HCT116 (cell line): ENCODE measurements at regions not wholly inside any gene's neighbourhood (a gene's known extent, or its start where the extent isn't known, plus 50 kb on each side); places are given as distances from the start of the nearest gene placed in this dataset.

Source experiments
- ATAC-seq: fragments of 200-7000 bp; cut with Tn5 transposase; 2 replicates; pipeline ENCODE4 v1.9.1; 2020; ENCODE audit warnings: mild to moderate bottlenecking, moderate library complexity
- BruUV-seq: library from RNA; stranded (reverse); fragments of 400-500 nt; replicated peaks from 2 replicates; lab custom pipeline; 2021; lab: Mats Ljungman, UMichigan
- CTCF ChIA-PET: fragments of 300-600 bp; sonication (Branson Sonifier 250); formaldehyde crosslinking; loops from one replicate; lab custom pipeline; 2021; ENCODE audit warnings: antibody characterized with exemption; lab: Charles Lee
- POLR2A ChIA-PET: fragments of 300-600, 350-600 bp; sonication (Branson Sonifier 250); formaldehyde crosslinking; loops from one replicate; lab custom pipeline; 2021; ENCODE audit warnings: antibody characterized with exemption; lab: Charles Lee
- RAD21 ChIA-PET, 2 experiments: fragments of 300-600 bp; sonication (Branson Sonifier 250); formaldehyde crosslinking; loops; one replicate each; lab custom pipeline; 2023; ENCODE audit warnings: low total read pairs in 2 of 2; ENCODE audit not compliant: uncharacterized antibody in 2 of 2, unreplicated experiment in 2 of 2, low non-redundant PET in 1 of 2; lab: Charles Lee
- DNase-seq: peaks from one replicate; pipeline ENCODE4 v3.0.0-alpha.2; 2010; ENCODE audit warnings: low read depth, low spot score
- H2AFZ ChIP-seq: fragments of 200-600 bp; shearing (Covaris generic), sonication (generic); 2 replicates; pipeline ENCODE4 v1.6.1; 2017; ENCODE audit warnings: low read depth, mixed run types, mixed read lengths, antibody characterized with exemption, low read length; ENCODE audit not compliant: poor library complexity, severe bottlenecking
- H3K27ac ChIP-seq: 2 replicates; pipeline ENCODE4 v1.5.1; 2012; ENCODE audit warnings: low read depth, low read length
- H3K27me3 ChIP-seq: fragments of 200-600 bp; sonication (generic); 2 replicates; pipeline ENCODE4 v1.6.1; 2016; ENCODE audit warnings: mixed run types, low read length, mixed read lengths; ENCODE audit not compliant: insufficient read depth
- H3K36me3 ChIP-seq, 2 experiments: fragments of 200-500 bp in 1 of 2; fragments of 200-600 bp in 1 of 2; sonication (Bioruptor generic) in 1 of 2; sonication (generic) in 1 of 2; 2 replicates each; pipeline versions ENCODE4 v1.5.1 to v1.6.1; 2014 to 2016; ENCODE audit warnings: low read length in 2 of 2, inconsistent platforms in 1 of 2, mixed read lengths in 1 of 2, mixed run types in 1 of 2; ENCODE audit not compliant: insufficient read depth in 2 of 2, control insufficient read depth in 1 of 2
- H3K4me1 ChIP-seq, 2 experiments: fragments of 200-600 bp in 1 of 2; sonication (generic) in 1 of 2; 2 replicates each; pipeline versions ENCODE4 v1.5.1 to v1.6.1; 2012 to 2017; ENCODE audit warnings: low read length in 2 of 2, inconsistent platforms in 1 of 2, mild to moderate bottlenecking in 1 of 2, mixed read lengths in 1 of 2, mixed run types in 1 of 2, moderate library complexity in 1 of 2; ENCODE audit not compliant: insufficient read depth in 2 of 2, control insufficient read depth in 1 of 2
- H3K4me2 ChIP-seq: fragments of 200-600 bp; sonication (generic); 2 replicates; pipeline ENCODE4 v1.6.1; 2017; ENCODE audit warnings: mixed run types, low read length, mixed read lengths
- H3K4me3 ChIP-seq, 2 experiments: fragments of 200-600 bp in 1 of 2; sonication (generic) in 1 of 2; replicated peaks in 1 of 2; 2 replicates each; pipeline ENCODE4 v1.5.1; 2011 to 2016; ENCODE audit warnings: low read length in 2 of 2, control low read depth in 1 of 2, low read depth in 1 of 2, mild to moderate bottlenecking in 1 of 2, mixed read lengths in 1 of 2, mixed run types in 1 of 2
- H3K79me2 ChIP-seq: fragments of 200-600 bp; sonication (generic); 2 replicates; pipeline ENCODE4 v1.6.1; 2017; ENCODE audit warnings: mild to moderate bottlenecking, mixed run types, low read length, moderate library complexity, mixed read lengths; ENCODE audit not compliant: insufficient read depth
- H3K9ac ChIP-seq: fragments of 200-600 bp; sonication (generic); 2 replicates; pipeline ENCODE4 v1.6.1; 2016; ENCODE audit warnings: low read length, mixed read lengths
- H3K9me2 ChIP-seq: fragments of 200-600 bp; sonication (generic), shearing (Covaris generic); 2 replicates; pipeline ENCODE4 v1.6.1; 2017; ENCODE audit warnings: mixed run types, mild to moderate bottlenecking, moderate library complexity; ENCODE audit not compliant: insufficient read depth
- H3K9me3 ChIP-seq, 2 experiments: fragments of 200-500 bp in 1 of 2; fragments of 200-600 bp in 1 of 2; sonication (Bioruptor generic) in 1 of 2; sonication (generic) in 1 of 2; 2 replicates each; pipeline ENCODE4 v1.6.1; 2014 to 2017; ENCODE audit warnings: low read length in 2 of 2, mixed read lengths in 2 of 2, inconsistent platforms in 1 of 2, low read depth in 1 of 2, mild to moderate bottlenecking in 1 of 2, mixed run types in 1 of 2, moderate library complexity in 1 of 2; ENCODE audit not compliant: control insufficient read depth in 1 of 2, insufficient read depth in 1 of 2
- H4K20me1 ChIP-seq: fragments of 200-600 bp; sonication (generic), shearing (Covaris generic); 2 replicates; pipeline ENCODE4 v1.6.1; 2017; ENCODE audit warnings: mixed run types, mild to moderate bottlenecking, moderate library complexity; ENCODE audit not compliant: insufficient read depth
- EGR1 ChIP-seq: IDR thresholded peaks from 2 replicates; pipeline ENCODE4 v1.6.1; 2012; ENCODE audit warnings: low read depth
- EZH2phosphoT487 ChIP-seq: fragments of 200-600 bp; IDR thresholded peaks from 2 replicates; pipeline ENCODE4 v1.6.1; 2018; ENCODE audit warnings: antibody characterized with exemption, borderline replicate concordance
- FOSL1 ChIP-seq: IDR thresholded peaks from 2 replicates; pipeline ENCODE4 v1.6.1; 2012; ENCODE audit warnings: low read depth
- POLR2AphosphoS5 ChIP-seq: IDR thresholded peaks from 2 replicates; pipeline ENCODE4 v1.6.1; 2011; ENCODE audit warnings: mild to moderate bottlenecking, low read depth, low read length, moderate library complexity
- ZFX ChIP-seq: fragments of 450-650 bp; IDR thresholded peaks from 2 replicates; pipeline ENCODE4 v1.6.1; 2017
- intact Hi-C: fragments of 100-400 bp; cut with micrococcal nuclease; formaldehyde crosslinking; loops from 2 replicates; pipeline ENCODE4 v1.10.0; 2022
- TF ChIP-seq, protein P1 (sequence below): IDR thresholded peaks from 2 replicates; pipeline ENCODE4 v1.6.1; 2012
- TF ChIP-seq, protein P2 (sequence below), 3 experiments: fragments of 200-600 bp in 1 of 3; sonication (generic) in 1 of 3; IDR thresholded peaks in 2 of 3; conservative IDR thresholded peaks in 1 of 3; 2 replicates each; pipeline ENCODE4 v1.5.1; 2012 to 2017; ENCODE audit warnings: low read depth in 2 of 3, low read length in 2 of 3, antibody characterized with exemption in 1 of 3, borderline replicate concordance in 1 of 3, control low read depth in 1 of 3, mild to moderate bottlenecking in 1 of 3, mixed read lengths in 1 of 3, mixed run types in 1 of 3, moderate library complexity in 1 of 3; ENCODE audit not compliant: insufficient read depth in 1 of 3
- TF ChIP-seq, protein P3 (sequence below): IDR thresholded peaks from 2 replicates; pipeline ENCODE4 v1.6.1; 2012; ENCODE audit warnings: low read depth
- TF ChIP-seq, protein P4 (sequence below): IDR thresholded peaks from 2 replicates; pipeline ENCODE4 v1.6.1; 2012

DNA sequence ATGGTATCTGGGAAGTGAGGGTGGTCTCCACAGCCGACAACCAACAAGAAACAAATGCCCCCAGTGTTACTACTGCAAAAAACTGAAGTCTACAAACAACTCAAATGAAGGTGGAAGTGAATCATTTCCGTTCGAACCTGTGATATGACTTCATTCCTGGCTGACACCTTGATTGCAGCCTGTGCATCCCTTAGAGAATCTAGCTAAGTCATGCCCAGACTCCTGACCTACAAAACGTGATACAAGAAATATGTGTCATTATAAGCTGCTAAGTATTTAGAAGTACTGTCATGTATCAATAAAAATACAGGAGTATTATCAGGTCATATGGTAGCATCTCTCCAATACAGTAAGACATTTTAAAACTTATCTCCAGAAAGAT lies 959.7 kb upstream of the LCORL start:
- DNase-seq, result no peak
- no peak overlapping the region for H3K9ac ChIP-seq
- no peaks in the 10 kb centered on the region; the same call in 1 of the 2 replicates for H4K20me1 ChIP-seq
- no TSS peak for BruUV-seq
- intact Hi-C loops, result no loop called here
- CTCF ChIA-PET, result no interaction called here
- H3K79me2 ChIP-seq, result no peaks in the 10 kb centered on the region
- H3K4me3 ChIP-seq, result no peak overlapping the region
- no peaks in the 10 kb centered on the region for H3K4me1 ChIP-seq
- H3K27me3 ChIP-seq, result no peaks in the 10 kb centered on the region
- TF ChIP-seq, protein P1, sequence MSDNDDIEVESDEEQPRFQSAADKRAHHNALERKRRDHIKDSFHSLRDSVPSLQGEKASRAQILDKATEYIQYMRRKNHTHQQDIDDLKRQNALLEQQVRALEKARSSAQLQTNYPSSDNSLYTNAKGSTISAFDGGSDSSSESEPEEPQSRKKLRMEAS, result no peak
- TF ChIP-seq EZH2phosphoT487, result no peak
- TF ChIP-seq EGR1, result no peak
- TF ChIP-seq POLR2AphosphoS5, result no peak
- TF ChIP-seq, protein P2, sequence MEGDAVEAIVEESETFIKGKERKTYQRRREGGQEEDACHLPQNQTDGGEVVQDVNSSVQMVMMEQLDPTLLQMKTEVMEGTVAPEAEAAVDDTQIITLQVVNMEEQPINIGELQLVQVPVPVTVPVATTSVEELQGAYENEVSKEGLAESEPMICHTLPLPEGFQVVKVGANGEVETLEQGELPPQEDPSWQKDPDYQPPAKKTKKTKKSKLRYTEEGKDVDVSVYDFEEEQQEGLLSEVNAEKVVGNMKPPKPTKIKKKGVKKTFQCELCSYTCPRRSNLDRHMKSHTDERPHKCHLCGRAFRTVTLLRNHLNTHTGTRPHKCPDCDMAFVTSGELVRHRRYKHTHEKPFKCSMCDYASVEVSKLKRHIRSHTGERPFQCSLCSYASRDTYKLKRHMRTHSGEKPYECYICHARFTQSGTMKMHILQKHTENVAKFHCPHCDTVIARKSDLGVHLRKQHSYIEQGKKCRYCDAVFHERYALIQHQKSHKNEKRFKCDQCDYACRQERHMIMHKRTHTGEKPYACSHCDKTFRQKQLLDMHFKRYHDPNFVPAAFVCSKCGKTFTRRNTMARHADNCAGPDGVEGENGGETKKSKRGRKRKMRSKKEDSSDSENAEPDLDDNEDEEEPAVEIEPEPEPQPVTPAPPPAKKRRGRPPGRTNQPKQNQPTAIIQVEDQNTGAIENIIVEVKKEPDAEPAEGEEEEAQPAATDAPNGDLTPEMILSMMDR (IDR thresholded peaks at IDR 0.05 in 2 of 3, conservative IDR thresholded peaks at IDR 0.05 in 1 of 3; ENCODE audit: borderline replicate concordance in 1 of 3, insufficient read depth in 1 of 3, low read depth in 2 of 3, low read length in 2 of 3), result no peak
- no peak for TF ChIP-seq FOSL1
- TF ChIP-seq, protein P3, sequence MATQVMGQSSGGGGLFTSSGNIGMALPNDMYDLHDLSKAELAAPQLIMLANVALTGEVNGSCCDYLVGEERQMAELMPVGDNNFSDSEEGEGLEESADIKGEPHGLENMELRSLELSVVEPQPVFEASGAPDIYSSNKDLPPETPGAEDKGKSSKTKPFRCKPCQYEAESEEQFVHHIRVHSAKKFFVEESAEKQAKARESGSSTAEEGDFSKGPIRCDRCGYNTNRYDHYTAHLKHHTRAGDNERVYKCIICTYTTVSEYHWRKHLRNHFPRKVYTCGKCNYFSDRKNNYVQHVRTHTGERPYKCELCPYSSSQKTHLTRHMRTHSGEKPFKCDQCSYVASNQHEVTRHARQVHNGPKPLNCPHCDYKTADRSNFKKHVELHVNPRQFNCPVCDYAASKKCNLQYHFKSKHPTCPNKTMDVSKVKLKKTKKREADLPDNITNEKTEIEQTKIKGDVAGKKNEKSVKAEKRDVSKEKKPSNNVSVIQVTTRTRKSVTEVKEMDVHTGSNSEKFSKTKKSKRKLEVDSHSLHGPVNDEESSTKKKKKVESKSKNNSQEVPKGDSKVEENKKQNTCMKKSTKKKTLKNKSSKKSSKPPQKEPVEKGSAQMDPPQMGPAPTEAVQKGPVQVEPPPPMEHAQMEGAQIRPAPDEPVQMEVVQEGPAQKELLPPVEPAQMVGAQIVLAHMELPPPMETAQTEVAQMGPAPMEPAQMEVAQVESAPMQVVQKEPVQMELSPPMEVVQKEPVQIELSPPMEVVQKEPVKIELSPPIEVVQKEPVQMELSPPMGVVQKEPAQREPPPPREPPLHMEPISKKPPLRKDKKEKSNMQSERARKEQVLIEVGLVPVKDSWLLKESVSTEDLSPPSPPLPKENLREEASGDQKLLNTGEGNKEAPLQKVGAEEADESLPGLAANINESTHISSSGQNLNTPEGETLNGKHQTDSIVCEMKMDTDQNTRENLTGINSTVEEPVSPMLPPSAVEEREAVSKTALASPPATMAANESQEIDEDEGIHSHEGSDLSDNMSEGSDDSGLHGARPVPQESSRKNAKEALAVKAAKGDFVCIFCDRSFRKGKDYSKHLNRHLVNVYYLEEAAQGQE, result no peak
- no peak for TF ChIP-seq ZFX
- TF ChIP-seq, protein P4, sequence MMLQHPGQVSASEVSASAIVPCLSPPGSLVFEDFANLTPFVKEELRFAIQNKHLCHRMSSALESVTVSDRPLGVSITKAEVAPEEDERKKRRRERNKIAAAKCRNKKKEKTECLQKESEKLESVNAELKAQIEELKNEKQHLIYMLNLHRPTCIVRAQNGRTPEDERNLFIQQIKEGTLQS, result no peak
- H3K9me3 ChIP-seq, result no peaks in the 10 kb centered on the region
- no peaks in the 10 kb centered on the region for H3K36me3 ChIP-seq
- H3K4me2 ChIP-seq, result no peak overlapping the region
- H2AFZ ChIP-seq, result no peak overlapping the region
- RAD21 ChIA-PET, result no interaction called here
- no peaks in the 10 kb centered on the region; the same call in 1 of the 2 replicates for H3K9me2 ChIP-seq
- ATAC-seq, result no peak
- POLR2A ChIA-PET, result no interaction called here
- H3K27ac ChIP-seq, result no peak overlapping the region
